Fibroblast of skin of abdomen (primary cell): ENCODE measurements at regions not wholly inside any gene's neighbourhood (a gene's known extent, or its start where the extent isn't known, plus 50 kb on each side); places are given as distances from the start of the nearest gene placed in this dataset.

Experiments
- DNase-seq: peaks from one replicate; pipeline ENCODE4 v3.0.0-alpha.2; 2013

DNA sequence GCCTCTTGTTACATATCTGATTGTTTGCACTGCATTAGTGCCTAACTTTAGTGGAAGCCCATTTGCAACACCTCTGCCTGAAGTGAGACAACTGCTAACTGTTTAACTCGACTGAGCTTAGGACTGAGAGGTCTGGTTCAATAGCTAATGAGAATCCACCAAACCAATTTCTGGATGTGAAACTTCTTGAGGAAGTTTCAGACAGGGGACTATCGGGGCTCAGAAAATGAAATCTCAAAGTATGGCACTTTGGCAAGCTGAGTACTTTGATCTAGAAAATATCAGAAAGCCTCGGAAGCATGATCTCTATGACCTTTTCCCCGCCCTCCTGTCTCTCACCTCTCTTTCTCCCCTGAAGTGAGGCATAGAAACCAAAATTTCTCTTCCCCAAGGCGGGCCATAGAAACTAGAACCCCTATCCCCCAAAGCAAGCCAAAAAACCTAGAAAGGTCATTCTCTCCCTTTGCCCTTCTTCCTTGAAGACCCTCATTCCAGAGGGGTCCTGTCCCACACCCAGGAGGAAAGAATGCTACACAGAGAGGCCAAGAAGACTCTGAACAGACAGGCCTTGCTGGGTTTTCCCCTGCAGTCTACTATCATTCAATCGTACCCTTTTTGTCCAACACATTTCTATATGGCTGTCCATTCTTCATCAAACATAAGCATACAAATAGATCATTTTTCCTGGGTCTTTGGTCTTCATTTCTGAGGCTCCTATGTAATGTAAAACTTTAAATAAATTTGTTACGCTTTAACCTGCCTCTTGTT lies 69.6 kb upstream of the CREB1 start:
- no peak for DNase-seq

DNA sequence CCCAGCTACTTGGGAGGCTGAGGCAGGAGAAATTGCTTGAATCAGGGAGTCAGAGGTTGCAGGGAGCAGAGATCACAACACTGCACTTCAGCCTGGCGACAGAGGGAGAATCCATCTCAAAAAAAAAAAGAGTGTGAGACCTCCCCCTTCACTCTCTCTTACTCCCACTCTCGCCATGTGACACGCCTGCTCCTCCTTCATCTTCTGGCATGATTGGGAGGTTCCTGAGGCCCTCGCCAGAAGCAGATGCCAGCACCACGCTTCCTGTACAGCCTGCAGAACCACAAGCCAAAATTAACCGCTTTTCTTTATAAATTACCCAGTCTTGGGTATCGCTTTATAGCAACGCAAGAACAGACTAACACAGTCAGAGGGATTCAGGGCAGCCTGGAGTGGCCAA lies 66.3 kb upstream of the CREB1 start:
- no peak for DNase-seq

DNA sequence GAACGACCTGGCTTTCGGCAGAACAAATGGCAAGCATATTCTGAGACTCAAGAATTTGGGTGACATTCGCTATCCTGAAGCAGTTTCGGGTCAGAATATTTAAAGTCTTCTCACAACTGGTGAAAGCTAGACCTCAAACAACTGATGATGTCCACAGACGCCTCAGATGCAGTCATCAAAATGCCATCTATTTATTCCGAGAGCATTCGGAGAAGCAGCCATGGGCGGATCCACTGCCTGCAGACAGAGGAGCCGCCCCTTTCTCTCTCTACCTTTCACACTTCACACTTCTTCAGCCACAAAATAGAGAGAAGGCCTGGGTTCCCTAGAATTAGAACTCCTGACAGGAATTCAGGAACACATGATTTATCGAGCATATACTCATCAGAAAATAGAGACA lies 65.8 kb upstream of the CREB1 start:
- DNase-seq = no peak

DNA sequence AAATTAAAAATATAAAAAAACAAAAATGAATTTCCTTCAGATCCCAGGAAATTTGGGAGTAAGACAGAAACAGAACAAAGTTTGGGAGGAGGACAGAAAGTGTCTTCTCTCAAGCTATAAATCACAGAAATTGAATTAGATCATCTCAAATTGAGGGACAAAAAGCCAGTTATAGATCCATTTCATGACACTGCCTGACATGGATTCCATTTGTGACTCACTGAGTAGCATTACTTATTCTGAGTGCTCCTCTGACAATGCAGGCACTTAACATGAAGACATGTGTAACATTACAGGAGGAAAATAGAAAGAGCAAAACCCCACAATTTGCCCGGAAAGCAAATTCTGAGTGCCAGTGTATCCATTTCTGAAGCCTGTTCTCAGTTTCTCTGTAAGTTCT lies 63.9 kb upstream of the CREB1 start:
- peak; percentile 27 for DNase-seq

GRCh38 chr2:207467716-207468347 lies 61.9 kb upstream of the CREB1 start:
- DNase-seq = peak; percentile 87

GRCh38 chr2:207468488-207468887 lies 61.3 kb upstream of the CREB1 start:
- DNase-seq = peak; percentile 63

- DNase-seq = no peak
Measured at GRCh38 chr2:207469451-207469850, 60.3 kb upstream of the CREB1 start.

GRCh38 chr2:207469943-207470729 lies 59.6 kb upstream of the CREB1 start:
- no peak for DNase-seq

GRCh38 chr2:207471261-207471660 lies 58.5 kb upstream of the CREB1 start:
- DNase-seq = no peak

- peak; percentile 24 for DNase-seq
Measured at GRCh38 chr2:207472343-207473048, 57.3 kb upstream of the CREB1 start.

DNA sequence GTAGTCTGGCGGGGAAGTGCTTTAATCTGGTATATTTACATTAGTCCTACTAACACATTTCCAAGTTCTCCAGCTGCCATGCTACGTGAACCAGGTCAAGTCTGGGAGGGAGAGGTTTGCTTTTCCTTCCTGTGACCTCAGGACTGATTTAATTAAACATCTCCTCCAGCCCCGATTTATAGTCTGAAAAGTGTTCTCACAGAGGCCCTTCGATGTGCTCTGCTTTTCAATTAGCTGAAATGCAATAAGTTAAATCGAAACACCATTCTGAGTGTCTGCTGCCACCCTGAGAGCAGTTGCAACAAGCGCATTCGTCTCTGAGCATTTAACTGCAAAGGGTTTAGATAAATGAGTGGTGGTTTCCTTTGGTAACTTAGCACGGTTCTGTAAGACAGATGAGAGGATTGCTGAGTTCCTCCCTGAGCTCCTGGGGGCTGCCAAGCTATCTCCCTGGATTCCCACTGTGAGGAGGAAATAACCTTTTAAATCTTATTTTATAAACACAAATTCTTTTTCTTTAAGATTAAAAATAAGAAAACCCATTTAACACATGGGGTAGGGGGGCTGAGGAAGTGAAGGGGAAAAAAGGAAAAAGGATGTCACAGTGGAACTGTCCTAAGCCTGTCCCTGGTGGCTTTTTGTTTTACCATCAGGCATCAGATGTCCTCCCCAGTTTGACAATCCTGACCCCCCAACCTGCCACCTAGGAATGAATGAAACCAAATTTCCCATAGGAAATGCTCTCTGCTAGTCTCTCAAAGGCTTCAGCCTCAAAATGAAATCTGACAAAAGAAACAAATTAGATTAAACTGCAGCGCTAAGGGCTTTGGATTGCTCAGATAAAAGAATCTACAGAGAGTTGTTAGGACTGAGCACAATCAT lies 56.5 kb upstream of the CREB1 start:
- DNase-seq = peak; percentile 87

- no peak for DNase-seq
Measured at GRCh38 chr2:207473931-207474235, 55.9 kb upstream of the CREB1 start.

DNA sequence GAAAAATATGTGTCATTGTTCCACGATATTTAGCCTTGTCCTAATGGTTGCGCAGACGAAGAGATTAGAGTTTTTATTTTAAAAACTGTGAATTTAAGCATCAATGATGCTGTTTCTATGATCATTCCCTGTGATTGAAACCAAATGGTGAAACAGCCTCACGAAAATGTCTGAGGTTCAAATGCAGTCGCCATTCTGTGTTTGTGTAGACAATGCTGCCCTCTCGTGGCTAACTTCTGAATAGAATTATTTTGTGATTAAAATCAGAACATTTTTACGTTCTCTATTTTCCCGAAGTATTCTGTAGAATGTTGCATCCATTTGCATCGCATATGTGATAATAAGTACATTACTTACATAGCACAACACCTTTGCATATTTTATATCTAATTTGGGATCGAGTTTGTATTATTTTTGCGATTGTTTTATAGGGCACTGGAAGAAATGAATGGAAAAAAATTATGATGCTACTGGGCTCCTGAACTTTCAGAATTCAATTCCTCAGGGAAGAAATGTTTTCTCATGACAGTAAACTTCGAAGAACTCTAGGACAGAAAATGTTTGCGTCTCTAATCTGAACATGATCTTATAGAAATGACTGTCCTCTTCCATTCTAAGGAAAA lies 54.8 kb upstream of the CREB1 start:
- DNase-seq = peak; percentile 71

GRCh38 chr2:207475546-207475945 lies 54.2 kb upstream of the CREB1 start:
- no peak for DNase-seq

DNA sequence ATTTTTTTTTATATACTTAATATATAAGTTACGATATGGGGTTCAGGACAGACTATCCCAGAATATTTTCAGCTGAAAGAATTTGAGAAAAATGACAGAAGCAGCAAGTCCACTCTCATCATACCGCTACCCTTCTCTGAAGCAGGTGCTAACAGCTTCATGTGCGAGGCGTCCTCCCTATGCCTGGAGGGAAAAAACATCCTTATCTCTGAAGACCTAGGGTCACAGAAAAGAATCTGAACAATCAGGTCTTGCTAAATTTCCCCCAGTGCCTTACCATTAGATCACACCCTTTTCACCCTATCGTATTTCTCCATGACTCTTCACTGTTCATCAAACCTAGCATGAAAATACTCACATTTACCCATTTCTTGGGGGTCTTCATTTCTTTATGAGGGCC lies 51.9 kb upstream of the CREB1 start:
- DNase-seq = no peak

DNA sequence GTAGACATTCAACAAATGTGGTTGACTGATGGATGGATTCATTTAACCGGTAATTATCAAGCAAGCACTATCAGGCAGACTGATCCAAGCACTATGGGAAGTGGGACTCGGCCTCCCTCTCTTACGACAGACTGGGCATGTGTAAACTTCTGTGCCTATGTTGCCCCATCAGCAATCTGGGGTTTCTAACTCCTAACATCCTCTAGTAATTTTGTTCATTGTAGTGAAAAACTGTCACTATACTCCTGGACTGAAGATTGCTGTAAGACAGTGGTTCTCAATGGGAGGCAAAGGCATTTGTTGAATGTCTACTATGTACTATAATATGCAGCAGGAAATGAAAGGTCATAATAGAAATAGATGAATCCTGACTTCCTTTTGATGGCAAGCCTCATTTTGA lies 51.2 kb upstream of the CREB1 start:
- peak; percentile 27 for DNase-seq

- DNase-seq = peak; percentile 26
Measured at GRCh38 chr2:207479198-207479785, 50.5 kb upstream of the CREB1 start.
